Smooth muscle cell (in vitro differentiated cells): ENCODE measurements at regions not wholly inside any gene's neighbourhood (a gene's known extent, or its start where the extent isn't known, plus 50 kb on each side); places are given as distances from the start of the nearest gene placed in this dataset.

Experiments used
- DNase-seq: peaks from one replicate; lab custom pipeline; 2025; ENCODE audit not compliant: unreplicated experiment; lab: John Stamatoyannopoulos, UW
- H2AFZ ChIP-seq: fragments of 200-600 bp; sonication (generic); 2 replicates; pipeline ENCODE4 v1.6.0; 2016; ENCODE audit warnings: antibody characterized with exemption, low read depth, mild to moderate bottlenecking
- H3F3A ChIP-seq: fragments of 200-600 bp; sonication (generic); 2 replicates; pipeline ENCODE4 v1.6.0; 2017; ENCODE audit warnings: antibody characterized with exemption, low read depth
- H3K27ac ChIP-seq: fragments of 200-600 bp; sonication (generic); 2 replicates; pipeline ENCODE4 v1.5.1; 2016; ENCODE audit warnings: low read depth, mild to moderate bottlenecking
- H3K27me3 ChIP-seq: fragments of 200-600 bp; sonication (generic); 2 replicates; pipeline ENCODE4 v1.6.1; 2016; ENCODE audit warnings: low read depth, mild to moderate bottlenecking
- H3K36me3 ChIP-seq: fragments of 200-600 bp; sonication (generic); 2 replicates; pipeline ENCODE4 v1.5.1; 2016; ENCODE audit warnings: low read depth
- H3K4me1 ChIP-seq: fragments of 200-600 bp; sonication (generic); 2 replicates; pipeline ENCODE4 v1.5.1; 2016; ENCODE audit warnings: low read depth
- H3K4me2 ChIP-seq: fragments of 200-600 bp; sonication (generic); 2 replicates; pipeline ENCODE4 v1.6.0; 2016; ENCODE audit warnings: mild to moderate bottlenecking
- H3K4me3 ChIP-seq: fragments of 200-600 bp; sonication (generic); 2 replicates; pipeline ENCODE4 v1.5.1; 2016; ENCODE audit warnings: mild to moderate bottlenecking
- H3K79me2 ChIP-seq: fragments of 200-600 bp; sonication (generic); 2 replicates; pipeline ENCODE4 v1.6.0; 2016; ENCODE audit warnings: low read depth, mild to moderate bottlenecking
- H3K9ac ChIP-seq: fragments of 200-600 bp; sonication (generic); 2 replicates; pipeline ENCODE4 v1.6.0; 2016; ENCODE audit warnings: low read depth
- H3K9me3 ChIP-seq: fragments of 200-600 bp; sonication (generic); replicated peaks from 2 replicates; pipeline ENCODE4 v1.5.1; 2016; ENCODE audit warnings: low read depth
- H4K20me1 ChIP-seq: fragments of 200-600 bp; sonication (generic); 2 replicates; pipeline ENCODE4 v1.6.0; 2016; ENCODE audit warnings: low read depth
- CTCF ChIP-seq: fragments of 200-600 bp; sonication (generic); IDR thresholded peaks from 2 replicates; pipeline ENCODE4 v1.5.1; 2017; ENCODE audit warnings: borderline replicate concordance, mild to moderate bottlenecking, antibody characterized with exemption; ENCODE audit not compliant: insufficient read depth, poor library complexity, severe bottlenecking
- WGBS: methylation state at CpG from one replicate; pipeline ENCODE4 v1.1.7; 2016; ENCODE audit warnings: low lambda C conversion rate; 5-methylcytosine and 5-hydroxymethylcytosine counted together

- Histone ChIP-seq H4K20me1 (peaks cover 3% of the 10 kb centered on the region), H3K4me3 (no peak overlapping the region), H3F3A (no peaks in the 10 kb centered on the region), H3K4me1 (no peaks in the 10 kb centered on the region), H3K4me2 (no peak overlapping the region), H3K36me3 (peaks cover 8% of the 10 kb centered on the region), H3K27ac (no peak overlapping the region), H3K9me3 (no peaks in the 10 kb centered on the region), H3K27me3 (no peaks in the 10 kb centered on the region), H3K79me2 (no peaks in the 10 kb centered on the region), H2AFZ (no peak overlapping the region), H3K9ac (no peak overlapping the region)
- WGBS = 16% methylated on average over 2 of the region's 2 CpGs
- DNase-seq = no peak
- peak; percentile 60 for TF ChIP-seq CTCF
These were observed 132.7 kb downstream of the ELAPOR2 start for GRCh38 chr7:86926732-86927131.

- no peak for DNase-seq
- Histone ChIP-seq H3K79me2 (no peaks in the 10 kb centered on the region), H3K4me3 (no peak overlapping the region), H2AFZ (no peak overlapping the region), H3K4me2 (no peak overlapping the region), H3K9me3 (no peaks in the 10 kb centered on the region), H3K4me1 (no peaks in the 10 kb centered on the region), H4K20me1 (peaks cover 3% of the 10 kb centered on the region), H3K27ac (no peak overlapping the region), H3K27me3 (no peaks in the 10 kb centered on the region), H3K9ac (no peak overlapping the region), H3K36me3 (peaks cover 7% of the 10 kb centered on the region), H3F3A (no peaks in the 10 kb centered on the region)
- TF ChIP-seq CTCF = no peak
- 96% methylated on average over 1 of the region's 1 CpG for WGBS
These were observed 134.2 kb downstream of the ELAPOR2 start for GRCh38 chr7:86925221-86925620.

- TF ChIP-seq CTCF = no peak
- Histone ChIP-seq H3K4me3 (no peak overlapping the region), H3K27me3 (no peaks in the 10 kb centered on the region), H3K9ac (no peak overlapping the region), H3K27ac (no peak overlapping the region), H3K36me3 (peaks cover 4% of the 10 kb centered on the region), H3F3A (no peaks in the 10 kb centered on the region), H3K79me2 (no peaks in the 10 kb centered on the region), H2AFZ (no peak overlapping the region), H4K20me1 (peaks cover 3% of the 10 kb centered on the region), H3K9me3 (no peaks in the 10 kb centered on the region), H3K4me2 (no peak overlapping the region), H3K4me1 (no peaks in the 10 kb centered on the region)
- no peak for DNase-seq
These were observed 135.9 kb downstream of the ELAPOR2 start for GRCh38 chr7:86923527-86923926.

- H3K4me1 ChIP-seq = no peaks in the 10 kb centered on the region
- no peak overlapping the region for H3K27ac ChIP-seq
- no peak overlapping the region for H2AFZ ChIP-seq
- H3K9ac ChIP-seq = no peak overlapping the region
- H3K9me3 ChIP-seq = no peaks in the 10 kb centered on the region
- H3K27me3 ChIP-seq = no peaks in the 10 kb centered on the region
- no peak for DNase-seq
- no peaks in the 10 kb centered on the region for H3F3A ChIP-seq
- H3K4me3 ChIP-seq = no peak overlapping the region
- H4K20me1 ChIP-seq = peaks cover 3% of the 10 kb centered on the region
- peaks cover under 1% of the 10 kb centered on the region for H3K36me3 ChIP-seq
- no peaks in the 10 kb centered on the region for H3K79me2 ChIP-seq
- no peak overlapping the region for H3K4me2 ChIP-seq
- TF ChIP-seq CTCF = no peak
These were observed 139.3 kb downstream of the ELAPOR2 start for GRCh38 chr7:86920154-86920553.
